Kidney (tissue), 13 donors: ENCODE measurements at regions not wholly inside any gene's neighbourhood (a gene's known extent, or its start where the extent isn't known, plus 50 kb on each side); places are given as distances from the start of the nearest gene placed in this dataset.

ENCODE experiments used
- DNase-seq, 5 donors: peaks; one replicate each; pipeline ENCODE4 v3.0.0-alpha.2; 2013 to 2020
- FAIRE-seq: peaks from 2 replicates; lab custom pipeline; 2012; peaks lifted over from hg19 to GRCh38; lab: Jason Lieb, UNC
- H3K27ac ChIP-seq, 2 donors: one replicate each; pipeline ENCODE4 v1.7.0; 2013; ENCODE audit warnings: low read depth in 2 of 2, low read length in 2 of 2, inconsistent platforms in 1 of 2
- H3K27me3 ChIP-seq: one replicate; pipeline ENCODE4 v1.7.1; 2013; ENCODE audit warnings: low read length, inconsistent platforms; ENCODE audit not compliant: control insufficient read depth, insufficient read depth
- H3K36me3 ChIP-seq, 3 donors: one replicate each; pipeline versions ENCODE4 v1.7.0 to v1.7.1; 2013; ENCODE audit warnings: low read length in 3 of 3, control low read depth in 1 of 3, inconsistent platforms in 1 of 3; ENCODE audit not compliant: insufficient read depth in 3 of 3, control insufficient read depth in 2 of 3
- H3K4me1 ChIP-seq, 3 donors: one replicate each; pipeline versions ENCODE4 v1.7.0 to v1.7.1; 2013; ENCODE audit warnings: low read length in 3 of 3, inconsistent platforms in 1 of 3, low read depth in 1 of 3; ENCODE audit not compliant: control insufficient read depth in 2 of 3, insufficient read depth in 2 of 3
- H3K4me3 ChIP-seq, 3 donors: one replicate each; pipeline versions ENCODE4 v1.7.0 to v1.8.1; 2013; ENCODE audit warnings: low read length in 3 of 3, control low read depth in 1 of 3, inconsistent platforms in 1 of 3
- H3K9ac ChIP-seq, 3 donors: one replicate each; pipeline versions ENCODE4 v1.7.0 to v1.7.1; 2013; ENCODE audit warnings: low read length in 3 of 3, control low read depth in 1 of 3, inconsistent platforms in 1 of 3
- H3K9me3 ChIP-seq, 3 donors: one replicate each; pipeline versions ENCODE4 v1.7.0 to v1.7.1; 2013; ENCODE audit warnings: low read length in 3 of 3, control low read depth in 1 of 3, inconsistent platforms in 1 of 3; ENCODE audit not compliant: control insufficient read depth in 2 of 3, insufficient read depth in 1 of 3
- CTCF ChIP-seq: IDR thresholded peaks from 3 replicates; pipeline ENCODE4 v1.5.1; 2012; ENCODE audit warnings: mild to moderate bottlenecking, moderate library complexity, borderline replicate concordance; ENCODE audit not compliant: insufficient read depth; ENCODE audit errors: extremely low read depth
- intact Hi-C: fragments of 100-400 bp; cut with DNase I; formaldehyde crosslinking; loops from one replicate; pipeline ENCODE4 v1.11.1; 2022
- donor health status: control.
- donor health status: control.
- donor health status: control.
- donor health status: control.
- donor health status: control.
- donor health status: DM: yes; HTN: yes; CAD: no.
- donor health status: Normal renal cell carcinoma (clear cell type).

- H3K27me3 ChIP-seq = no peaks in the 10 kb centered on the region
- DNase-seq (no peak), FAIRE-seq (no peak)
- intact Hi-C loops = no loop called here
- H3K9me3 ChIP-seq = no peaks in the 10 kb centered on the region
- TF ChIP-seq CTCF = no peak
- H3K9ac ChIP-seq = no peak overlapping the region
- H3K27ac ChIP-seq = no peak overlapping the region
- H3K4me3 ChIP-seq = no peak overlapping the region
- H3K4me1 ChIP-seq = no peaks in the 10 kb centered on the region
- no peaks in the 10 kb centered on the region for H3K36me3 ChIP-seq
Observed at GRCh38 chr17:74001145-74001544, 202.3 kb upstream of the RPL38 start.

GRCh38 chr17:74002241-74002640 is 201.2 kb upstream of the RPL38 start:
- Histone ChIP-seq H3K27me3 (no peaks in the 10 kb centered on the region), H3K9me3 (no peaks in the 10 kb centered on the region), H3K4me3 (no peak overlapping the region), H3K27ac (no peak overlapping the region), H3K9ac (no peak overlapping the region), H3K36me3 (no peaks in the 10 kb centered on the region), H3K4me1 (no peaks in the 10 kb centered on the region)
- no peak for TF ChIP-seq CTCF
- FAIRE-seq (no peak), DNase-seq (no peak)
- intact Hi-C loops = no loop called here

- no peaks in the 10 kb centered on the region for H3K4me1 ChIP-seq
- H3K27me3 ChIP-seq = no peaks in the 10 kb centered on the region
- no peaks in the 10 kb centered on the region for H3K36me3 ChIP-seq
- H3K4me3 ChIP-seq = no peak overlapping the region
- no peak for DNase-seq
- H3K9me3 ChIP-seq = no peaks in the 10 kb centered on the region
- H3K27ac ChIP-seq = no peak overlapping the region
- no peak for FAIRE-seq
- intact Hi-C loops = no loop called here
- no peak overlapping the region for H3K9ac ChIP-seq
- TF ChIP-seq CTCF = no peak
Observed at GRCh38 chr17:74004056-74004455, 199.4 kb upstream of the RPL38 start.

- DNase-seq (peak in 1 of 5 donors; percentile 26), FAIRE-seq (no peak)
- H3K27ac ChIP-seq = no peak overlapping the region
- no peaks in the 10 kb centered on the region for H3K4me1 ChIP-seq
- H3K27me3 ChIP-seq = no peaks in the 10 kb centered on the region
- H3K4me3 ChIP-seq = no peak overlapping the region
- no peaks in the 10 kb centered on the region for H3K36me3 ChIP-seq
- H3K9ac ChIP-seq = no peak overlapping the region
- TF ChIP-seq CTCF = no peak
- H3K9me3 ChIP-seq = no peaks in the 10 kb centered on the region
- intact Hi-C loops = no loop called here
Observed at GRCh38 chr17:74005790-74006189, 197.7 kb upstream of the RPL38 start.
